ENCODE measurements at regions not wholly inside any gene's neighbourhood (a gene's known extent, or its start where the extent isn't known, plus 50 kb on each side); places are given as distances from the start of the nearest gene placed in this dataset.
"Not testable (repeated sequence)": the region's sequence is repeated elsewhere in the genome, so short reads cannot be mapped to it uniquely, and the experiment has no call there.

GRCh38 chr5:1642621-1643061, 118.9 kb upstream of the LPCAT1 start:
- intact Hi-C loops (cut with DNase I): loop anchor here (5.0 to 10.0 kb wide), 3 partner anchors 158 to 475 kb away; no protein-coding TSS in a partner anchor
- peak; percentile 78 for DNase-seq (ENCODE audit: low spot score)

GRCh38 chr5:1642221-1642620, 118.5 kb upstream of the LPCAT1 start:
- intact Hi-C loops (cut with DNase I): loop anchor here (5.0 to 10.0 kb wide), 3 partner anchors 157 to 475 kb away; no protein-coding TSS in a partner anchor
- DNase-seq (ENCODE audit: low spot score): peak; percentile 64

- intact Hi-C loops (cut with DNase I): loop anchor here (5.0 to 10.0 kb wide), 3 partner anchors 157 to 474 kb away; no protein-coding TSS in a partner anchor
These were observed 117.9 kb upstream of the LPCAT1 start for GRCh38 chr5:1641560-1642166.

GRCh38 chr5:1641041-1641440, 117.3 kb upstream of the LPCAT1 start:
- DNase-seq (ENCODE audit: low spot score): peak; percentile 70
- intact Hi-C loops (cut with DNase I): loop anchor here (5.0 to 10.0 kb wide), 3 partner anchors 156 to 474 kb away; no protein-coding TSS in a partner anchor

More at GRCh38 chr5:1641560-1642166, 117.9 kb upstream of the LPCAT1 start:
- DNase-seq (ENCODE audit: low spot score): peak; percentile 94

- intact Hi-C loops (cut with DNase I): loop anchor here (5.0 to 10.0 kb wide), 3 partner anchors 156 to 473 kb away; no protein-coding TSS in a partner anchor
- peak; percentile 68 for DNase-seq (ENCODE audit: low spot score)
These were observed 116.7 kb upstream of the LPCAT1 start for GRCh38 chr5:1640421-1640881.

GRCh38 chr5:1639757-1640156, 116.0 kb upstream of the LPCAT1 start:
- intact Hi-C loops (cut with DNase I): loop anchor here (5.0 to 10.0 kb wide), 3 partner anchors 155 to 472 kb away; no protein-coding TSS in a partner anchor
- peak; percentile 59 for DNase-seq (ENCODE audit: low spot score)

GRCh38 chr5:1638658-1639400, 115.1 kb upstream of the LPCAT1 start:
- peak; percentile 73 for DNase-seq (ENCODE audit: low spot score)
- intact Hi-C loops (cut with DNase I): no loop called here

GRCh38 chr5:1637639-1638481, 114.1 kb upstream of the LPCAT1 start:
- intact Hi-C loops (cut with DNase I): no loop called here
- DNase-seq (ENCODE audit: low spot score): peak; percentile 70

GRCh38 chr5:1636981-1637638, 113.3 kb upstream of the LPCAT1 start:
- peak; percentile 56 for DNase-seq (ENCODE audit: low spot score)
- intact Hi-C loops (cut with DNase I): no loop called here

- intact Hi-C loops (cut with DNase I); DNase-seq (ENCODE audit: low spot score): not testable (repeated sequence)
These were observed 112.5 kb upstream of the LPCAT1 start for GRCh38 chr5:1636208-1636770.

- DNase-seq (ENCODE audit: low spot score); intact Hi-C loops (cut with DNase I): not testable (repeated sequence)
These were observed 111.7 kb upstream of the LPCAT1 start for GRCh38 chr5:1635477-1635876.

- no peak for DNase-seq (ENCODE audit: low spot score)
- intact Hi-C loops (cut with DNase I): no loop called here
These were observed 110.5 kb upstream of the LPCAT1 start for GRCh38 chr5:1634337-1634661.

GRCh38 chr5:1633605-1634336, 110.0 kb upstream of the LPCAT1 start:
- DNase-seq (ENCODE audit: low spot score): peak; percentile 96
- intact Hi-C loops (cut with DNase I): no loop called here

- intact Hi-C loops (cut with DNase I); DNase-seq (ENCODE audit: low spot score): not testable (repeated sequence)
These were observed 107.2 kb upstream of the LPCAT1 start for GRCh38 chr5:1631004-1631403.

GRCh38 chr5:1626397-1626796, 102.6 kb upstream of the LPCAT1 start:
- DNase-seq (ENCODE audit: low spot score); intact Hi-C loops (cut with DNase I): not testable (repeated sequence)

GRCh38 chr5:1619531-1619930, 95.8 kb upstream of the LPCAT1 start:
- DNase-seq (ENCODE audit: low spot score); intact Hi-C loops (cut with DNase I): not testable (repeated sequence)

GRCh38 chr5:1618296-1618865, 94.6 kb upstream of the LPCAT1 start:
- DNase-seq (ENCODE audit: low spot score); intact Hi-C loops (cut with DNase I): not testable (repeated sequence)
